ENCODE measurements at regions not wholly inside any gene's neighbourhood (a gene's known extent, or its start where the extent isn't known, plus 50 kb on each side); places are given as distances from the start of the nearest gene placed in this dataset.

- no peaks in the 10 kb centered on the region for H3K27me3 ChIP-seq
- no peak overlapping the region for H3K27ac ChIP-seq
- intact Hi-C loops (cut with DNase I), result no loop called here
- 85 to 87% methylated on average over 3 of the region's 3 CpGs for whole genome bisulfite sequencing, 2 donors
- no peak for TF ChIP-seq CTCF (IDR thresholded peaks at IDR 0.05)
- H3K36me3 ChIP-seq, result no peaks in the 10 kb centered on the region
- no peaks in the 10 kb centered on the region for H3K9me3 ChIP-seq
- H3K4me1 ChIP-seq, result no peaks in the 10 kb centered on the region
- DNase-seq, result no peak
- ATAC-seq, result no peak
- H3K4me3 ChIP-seq, result no peak overlapping the region
These were observed 383.2 kb downstream of the BCL11A start for GRCh38 chr2:60170272-60170671.

GRCh38 chr2:60168247-60168646, 385.2 kb downstream of the BCL11A start:
- H3K9me3 ChIP-seq, result no peaks in the 10 kb centered on the region
- H3K4me3 ChIP-seq, result no peak overlapping the region
- intact Hi-C loops (cut with DNase I), result no loop called here
- DNase-seq, result no peak
- H3K4me1 ChIP-seq, result no peaks in the 10 kb centered on the region
- peak in 3 of 8 donors; percentile 24 to 73 (median 66) for ATAC-seq
- WGBS, 2 donors, result 59 to 67% methylated on average over 3 of the region's 3 CpGs
- TF ChIP-seq CTCF (IDR thresholded peaks at IDR 0.05), result no peak
- peak overlapping the region in 1 of 10 donors; percentile 9 for H3K27ac ChIP-seq
- no peaks in the 10 kb centered on the region for H3K27me3 ChIP-seq
- no peaks in the 10 kb centered on the region for H3K36me3 ChIP-seq

- no peaks in the 10 kb centered on the region for H3K36me3 ChIP-seq
- H3K4me1 ChIP-seq, result no peaks in the 10 kb centered on the region
- no peak overlapping the region for H3K4me3 ChIP-seq
- ATAC-seq (peak in 4 of 8 donors; percentile 65 to 87 (median 80)), DNase-seq (no peak)
- no peak overlapping the region for H3K27ac ChIP-seq
- intact Hi-C loops (cut with DNase I), result no loop called here
- no peaks in the 10 kb centered on the region for H3K27me3 ChIP-seq
- 15 to 41% methylated on average over 4 of the region's 4 CpGs for WGBS, 2 donors
- H3K9me3 ChIP-seq, result no peaks in the 10 kb centered on the region
- no peak for TF ChIP-seq CTCF (IDR thresholded peaks at IDR 0.05)
These were observed 386.4 kb downstream of the BCL11A start for GRCh38 chr2:60167089-60167488.

- intact Hi-C loops (cut with DNase I), result no loop called here
- DNase-seq, result no peak
- no peaks in the 10 kb centered on the region for H3K36me3 ChIP-seq
- H3K4me3 ChIP-seq, result no peak overlapping the region
- no peaks in the 10 kb centered on the region for H3K27me3 ChIP-seq
- TF ChIP-seq CTCF (IDR thresholded peaks at IDR 0.05), result no peak
- H3K9me3 ChIP-seq, result no peaks in the 10 kb centered on the region
- WGBS, 2 donors, result 80 to 90% methylated on average over 7 of the region's 7 CpGs
- no peaks in the 10 kb centered on the region for H3K4me1 ChIP-seq
- ATAC-seq, result no peak
- H3K27ac ChIP-seq, result no peak overlapping the region
These were observed 389.8 kb downstream of the BCL11A start for GRCh38 chr2:60163691-60164090.

GRCh38 chr2:60159519-60159918, 393.9 kb downstream of the BCL11A start:
- Histone ChIP-seq H3K4me1 (no peaks in the 10 kb centered on the region), H3K27ac (no peak overlapping the region), H3K4me3 (no peak overlapping the region), H3K9me3 (no peaks in the 10 kb centered on the region), H3K27me3 (no peaks in the 10 kb centered on the region), H3K36me3 (no peaks in the 10 kb centered on the region)
- intact Hi-C loops (cut with DNase I), result no loop called here
- no peak for DNase-seq
- ATAC-seq, result no peak
- 29 to 48% methylated on average over 2 of the region's 2 CpGs for WGBS, 2 donors
- TF ChIP-seq CTCF (IDR thresholded peaks at IDR 0.05), result no peak

Data from heart right ventricle (tissue), 16 donors.